GM12875 (cell line): ENCODE measurements at regions not wholly inside any gene's neighbourhood (a gene's known extent, or its start where the extent isn't known, plus 50 kb on each side); places are given as distances from the start of the nearest gene placed in this dataset.

Experiments
- H3K4me3 ChIP-seq: one replicate; pipeline ENCODE4 v1.5.1; 2011; ENCODE audit warnings: low read depth, low read length, control low read depth
- TF ChIP-seq, protein P1 (sequence below): IDR thresholded peaks from 2 replicates; pipeline ENCODE4 v1.5.1; 2011; ENCODE audit warnings: low read depth, mild to moderate bottlenecking, control low read depth, inconsistent platforms, low read length, moderate library complexity, borderline replicate concordance; ENCODE audit not compliant: insufficient read depth

DNA sequence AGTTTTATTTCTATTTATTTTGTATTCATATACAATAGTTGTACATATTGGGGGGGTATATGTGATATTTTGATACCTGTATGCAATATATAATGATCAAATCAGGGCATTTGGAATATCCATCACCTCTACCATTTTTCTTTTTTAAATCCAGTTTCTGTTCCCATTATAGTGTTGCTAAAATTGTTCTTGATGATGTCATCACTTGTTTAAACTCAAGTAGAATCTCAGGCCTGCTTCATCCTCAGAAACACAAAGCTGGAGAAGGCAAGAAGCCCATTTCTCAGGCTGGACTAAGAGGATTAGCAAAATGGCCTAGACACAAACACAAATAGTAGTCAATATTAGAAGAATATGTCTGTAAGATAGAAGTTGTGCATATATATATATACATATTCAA lies 747.1 kb upstream of the ACVR2A start:
- TF ChIP-seq, protein P1, sequence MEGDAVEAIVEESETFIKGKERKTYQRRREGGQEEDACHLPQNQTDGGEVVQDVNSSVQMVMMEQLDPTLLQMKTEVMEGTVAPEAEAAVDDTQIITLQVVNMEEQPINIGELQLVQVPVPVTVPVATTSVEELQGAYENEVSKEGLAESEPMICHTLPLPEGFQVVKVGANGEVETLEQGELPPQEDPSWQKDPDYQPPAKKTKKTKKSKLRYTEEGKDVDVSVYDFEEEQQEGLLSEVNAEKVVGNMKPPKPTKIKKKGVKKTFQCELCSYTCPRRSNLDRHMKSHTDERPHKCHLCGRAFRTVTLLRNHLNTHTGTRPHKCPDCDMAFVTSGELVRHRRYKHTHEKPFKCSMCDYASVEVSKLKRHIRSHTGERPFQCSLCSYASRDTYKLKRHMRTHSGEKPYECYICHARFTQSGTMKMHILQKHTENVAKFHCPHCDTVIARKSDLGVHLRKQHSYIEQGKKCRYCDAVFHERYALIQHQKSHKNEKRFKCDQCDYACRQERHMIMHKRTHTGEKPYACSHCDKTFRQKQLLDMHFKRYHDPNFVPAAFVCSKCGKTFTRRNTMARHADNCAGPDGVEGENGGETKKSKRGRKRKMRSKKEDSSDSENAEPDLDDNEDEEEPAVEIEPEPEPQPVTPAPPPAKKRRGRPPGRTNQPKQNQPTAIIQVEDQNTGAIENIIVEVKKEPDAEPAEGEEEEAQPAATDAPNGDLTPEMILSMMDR = no peak
- H3K4me3 ChIP-seq = no peak overlapping the region

GRCh38 chr2:147096671-147097070 lies 748.2 kb upstream of the ACVR2A start:
- TF ChIP-seq, protein P1 = no peak
- no peak overlapping the region for H3K4me3 ChIP-seq

DNA sequence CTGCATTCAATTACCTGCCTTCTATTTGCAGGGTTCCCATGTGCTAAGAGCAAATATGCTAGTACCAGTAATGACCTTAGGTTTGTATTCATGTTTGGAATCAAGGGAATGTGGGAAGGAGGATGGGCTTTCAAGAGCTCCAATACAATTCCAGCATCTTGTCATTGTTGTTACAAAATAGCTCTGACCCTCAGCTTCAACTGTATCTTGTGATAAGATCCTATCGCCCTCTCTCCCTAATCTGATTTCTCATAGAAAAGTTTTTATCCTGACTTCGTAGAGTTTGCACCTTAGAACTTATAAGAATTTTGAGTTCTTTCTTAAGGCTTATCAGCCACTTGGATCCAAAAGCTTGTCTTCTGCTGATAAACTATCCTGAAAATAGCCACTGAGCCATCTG lies 749.5 kb upstream of the ACVR2A start:
- TF ChIP-seq, protein P1 = no peak
- no peak overlapping the region for H3K4me3 ChIP-seq

GRCh38 chr2:147094077-147094476 lies 750.8 kb upstream of the ACVR2A start:
- H3K4me3 ChIP-seq = no peak overlapping the region
- TF ChIP-seq, protein P1 = no peak

DNA sequence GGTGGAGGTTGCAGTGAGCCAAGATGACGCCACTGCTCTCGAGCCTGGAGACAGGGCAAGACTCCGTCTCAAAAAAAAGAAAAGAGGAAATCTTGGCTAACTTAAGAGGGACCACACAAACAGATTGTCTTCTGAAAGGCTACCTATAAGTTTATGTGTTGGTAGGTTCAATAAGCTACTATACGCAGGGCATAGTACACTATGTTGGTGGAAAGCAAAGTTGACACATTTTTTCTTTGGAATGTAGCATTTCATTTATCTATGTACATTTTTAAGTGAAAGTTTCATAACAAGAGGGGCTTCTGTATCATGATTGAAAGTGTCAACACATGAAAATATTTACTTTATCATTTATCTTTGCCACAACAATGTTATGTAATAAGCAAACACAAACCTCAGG lies 752.6 kb upstream of the ACVR2A start:
- no peak overlapping the region for H3K4me3 ChIP-seq
- TF ChIP-seq, protein P1 = no peak

GRCh38 chr2:147091448-147091847 lies 753.4 kb upstream of the ACVR2A start:
- TF ChIP-seq, protein P1 = no peak
- H3K4me3 ChIP-seq = no peak overlapping the region

DNA sequence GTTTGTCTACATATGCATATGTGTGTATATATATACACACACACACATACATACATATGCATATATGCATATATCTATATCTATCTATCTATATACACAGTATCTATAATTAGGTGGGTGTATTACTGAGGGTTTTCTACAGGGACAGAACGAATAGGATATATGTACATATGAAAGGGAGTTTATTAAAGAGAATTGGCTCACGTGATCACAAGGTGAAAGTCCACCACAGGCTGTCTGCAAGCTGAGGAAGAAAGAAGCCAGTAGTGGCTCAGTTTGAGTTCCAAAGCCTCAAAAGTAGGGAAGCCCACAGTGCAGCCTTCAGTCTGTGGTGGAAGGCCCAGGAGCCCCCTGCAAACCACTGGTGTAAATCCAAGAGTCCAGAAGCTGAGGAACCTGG lies 756.0 kb upstream of the ACVR2A start:
- no peak overlapping the region for H3K4me3 ChIP-seq
- TF ChIP-seq, protein P1 = no peak
